ENCODE measurements at regions not wholly inside any gene's neighbourhood (a gene's known extent, or its start where the extent isn't known, plus 50 kb on each side); places are given as distances from the start of the nearest gene placed in this dataset.

DNA sequence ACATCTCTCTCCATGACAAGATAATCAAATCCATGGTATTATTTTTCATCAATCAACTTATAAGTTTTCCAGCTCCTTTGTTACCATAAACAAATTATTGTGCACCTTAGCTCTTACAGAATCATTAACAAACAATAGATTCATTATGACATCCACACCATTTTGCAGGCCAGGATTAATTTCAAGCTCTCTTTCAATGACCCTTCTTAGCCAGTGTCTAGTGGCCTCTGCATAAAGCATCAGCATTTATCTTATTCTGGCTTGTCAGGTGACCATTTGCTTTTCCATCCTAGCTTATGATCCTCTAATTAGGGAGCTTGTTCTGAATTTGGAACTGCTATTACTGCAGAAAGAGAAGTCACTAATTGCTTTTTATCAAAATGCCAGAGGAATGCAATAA, 806.2 kb upstream of the CHAC2 start:
- TF ChIP-seq, protein P1, sequence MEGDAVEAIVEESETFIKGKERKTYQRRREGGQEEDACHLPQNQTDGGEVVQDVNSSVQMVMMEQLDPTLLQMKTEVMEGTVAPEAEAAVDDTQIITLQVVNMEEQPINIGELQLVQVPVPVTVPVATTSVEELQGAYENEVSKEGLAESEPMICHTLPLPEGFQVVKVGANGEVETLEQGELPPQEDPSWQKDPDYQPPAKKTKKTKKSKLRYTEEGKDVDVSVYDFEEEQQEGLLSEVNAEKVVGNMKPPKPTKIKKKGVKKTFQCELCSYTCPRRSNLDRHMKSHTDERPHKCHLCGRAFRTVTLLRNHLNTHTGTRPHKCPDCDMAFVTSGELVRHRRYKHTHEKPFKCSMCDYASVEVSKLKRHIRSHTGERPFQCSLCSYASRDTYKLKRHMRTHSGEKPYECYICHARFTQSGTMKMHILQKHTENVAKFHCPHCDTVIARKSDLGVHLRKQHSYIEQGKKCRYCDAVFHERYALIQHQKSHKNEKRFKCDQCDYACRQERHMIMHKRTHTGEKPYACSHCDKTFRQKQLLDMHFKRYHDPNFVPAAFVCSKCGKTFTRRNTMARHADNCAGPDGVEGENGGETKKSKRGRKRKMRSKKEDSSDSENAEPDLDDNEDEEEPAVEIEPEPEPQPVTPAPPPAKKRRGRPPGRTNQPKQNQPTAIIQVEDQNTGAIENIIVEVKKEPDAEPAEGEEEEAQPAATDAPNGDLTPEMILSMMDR (IDR thresholded peaks at IDR 0.05) = no peak
- TF ChIP-seq EP300 (IDR thresholded peaks at IDR 0.05) (no peak), MYC (IDR thresholded peaks at IDR 0.05; ENCODE audit: borderline replicate concordance, low read length) (no peak), RFX5 (IDR thresholded peaks at IDR 0.05) (no peak), POLR2A (IDR thresholded peaks at IDR 0.05; ENCODE audit: low read length) (no peak)

All from A549 (cell line).